Right atrium auricular region (tissue), 2 donors: ENCODE measurements at regions not wholly inside any gene's neighbourhood (a gene's known extent, or its start where the extent isn't known, plus 50 kb on each side); places are given as distances from the start of the nearest gene placed in this dataset.
"Not testable (repeated sequence)": the region's sequence is repeated elsewhere in the genome, so short reads cannot be mapped to it uniquely, and the experiment has no call there.

Source experiments
- DNase-seq: peaks from one replicate; pipeline ENCODE4 v3.0.0-alpha.2; 2019; ENCODE audit warnings: low spot score
- H3K27ac ChIP-seq, 2 donors: fragments of 200-600 bp; sonication (generic); 1 replicate in 1 of 2; 2 replicates in 1 of 2; pipeline ENCODE4 v1.5.1; 2016 to 2019
- H3K27me3 ChIP-seq, 2 donors: fragments of 200-600 bp; sonication (generic); one replicate each; pipeline versions ENCODE4 v1.5.1 to v1.6.0; 2017 to 2019
- H3K36me3 ChIP-seq: fragments of 200-600 bp; sonication (generic); one replicate; pipeline ENCODE4 v1.5.1; 2016
- H3K4me1 ChIP-seq, 2 donors: fragments of 200-600 bp; sonication (generic); one replicate each; pipeline versions ENCODE4 v1.5.1 to v1.6.0; 2017 to 2019
- H3K4me3 ChIP-seq, 2 donors: fragments of 200-600 bp; sonication (generic); 1 replicate in 1 of 2; 2 replicates in 1 of 2; pipeline ENCODE4 v1.5.1; 2017 to 2019; ENCODE audit warnings: mild to moderate bottlenecking in 1 of 2, moderate library complexity in 1 of 2
- H3K9me3 ChIP-seq, 2 donors: fragments of 200-600 bp; sonication (generic); one replicate each; pipeline ENCODE4 v1.5.1; 2019
- TF ChIP-seq, protein P1 (sequence below), 2 donors: fragments of 200-600 bp; sonication (generic); IDR thresholded peaks; one replicate each; pipeline ENCODE4 v1.5.1; 2019; ENCODE audit warnings: antibody characterized with exemption in 2 of 2

DNA sequence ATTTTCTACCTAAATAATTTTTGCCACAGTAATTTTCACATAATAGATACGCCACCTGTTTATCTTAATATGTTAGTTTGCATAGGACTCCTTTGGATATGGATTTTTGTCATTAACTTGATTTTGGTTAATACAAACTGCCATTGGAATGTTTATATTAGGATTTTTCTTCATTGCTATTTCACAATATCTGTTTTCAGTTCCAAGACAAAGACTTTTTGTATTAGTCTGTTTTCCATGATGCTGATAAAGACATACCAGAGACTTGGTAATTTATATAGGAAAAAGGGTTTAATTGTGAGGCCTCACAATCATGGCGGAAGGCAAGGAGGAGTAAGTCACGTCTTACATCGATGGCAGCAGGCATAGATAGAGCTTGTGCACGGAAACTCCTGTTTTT, 503.1 kb upstream of the TMEFF2 start:
- no peak for DNase-seq
- H3K4me1 ChIP-seq: no peaks in the 10 kb centered on the region
- TF ChIP-seq, protein P1, sequence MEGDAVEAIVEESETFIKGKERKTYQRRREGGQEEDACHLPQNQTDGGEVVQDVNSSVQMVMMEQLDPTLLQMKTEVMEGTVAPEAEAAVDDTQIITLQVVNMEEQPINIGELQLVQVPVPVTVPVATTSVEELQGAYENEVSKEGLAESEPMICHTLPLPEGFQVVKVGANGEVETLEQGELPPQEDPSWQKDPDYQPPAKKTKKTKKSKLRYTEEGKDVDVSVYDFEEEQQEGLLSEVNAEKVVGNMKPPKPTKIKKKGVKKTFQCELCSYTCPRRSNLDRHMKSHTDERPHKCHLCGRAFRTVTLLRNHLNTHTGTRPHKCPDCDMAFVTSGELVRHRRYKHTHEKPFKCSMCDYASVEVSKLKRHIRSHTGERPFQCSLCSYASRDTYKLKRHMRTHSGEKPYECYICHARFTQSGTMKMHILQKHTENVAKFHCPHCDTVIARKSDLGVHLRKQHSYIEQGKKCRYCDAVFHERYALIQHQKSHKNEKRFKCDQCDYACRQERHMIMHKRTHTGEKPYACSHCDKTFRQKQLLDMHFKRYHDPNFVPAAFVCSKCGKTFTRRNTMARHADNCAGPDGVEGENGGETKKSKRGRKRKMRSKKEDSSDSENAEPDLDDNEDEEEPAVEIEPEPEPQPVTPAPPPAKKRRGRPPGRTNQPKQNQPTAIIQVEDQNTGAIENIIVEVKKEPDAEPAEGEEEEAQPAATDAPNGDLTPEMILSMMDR (IDR thresholded peaks at IDR 0.05): no peak
- H3K27ac ChIP-seq: no peak overlapping the region
- H3K4me3 ChIP-seq: no peak overlapping the region
- H3K27me3 ChIP-seq: no peaks in the 10 kb centered on the region
- H3K36me3 ChIP-seq: no peaks in the 10 kb centered on the region
- no peaks in the 10 kb centered on the region for H3K9me3 ChIP-seq

DNA sequence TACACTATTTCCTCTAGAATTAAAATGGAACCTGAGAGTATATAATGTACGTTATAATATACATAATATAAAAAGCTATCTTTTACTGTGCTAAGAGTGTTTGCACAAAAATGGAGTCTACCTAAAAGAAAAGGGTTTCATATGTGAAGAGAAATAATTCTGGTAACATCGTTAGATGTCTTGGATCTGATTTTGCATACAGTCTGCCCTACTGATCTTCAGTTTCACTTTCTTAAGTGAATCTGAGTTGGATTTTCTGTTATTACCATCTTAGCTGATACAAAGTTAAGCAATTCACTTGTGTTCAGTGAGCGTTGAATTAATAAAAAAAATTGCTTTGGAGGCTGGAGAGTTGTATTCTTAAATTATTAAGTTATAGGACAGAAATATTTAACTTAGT, 502.1 kb upstream of the TMEFF2 start:
- TF ChIP-seq, protein P1 (IDR thresholded peaks at IDR 0.05): no peak
- DNase-seq: no peak
- Histone ChIP-seq H3K36me3 (no peaks in the 10 kb centered on the region), H3K27ac (no peak overlapping the region), H3K4me3 (no peak overlapping the region), H3K9me3 (no peaks in the 10 kb centered on the region), H3K27me3 (no peaks in the 10 kb centered on the region), H3K4me1 (no peaks in the 10 kb centered on the region)

DNA sequence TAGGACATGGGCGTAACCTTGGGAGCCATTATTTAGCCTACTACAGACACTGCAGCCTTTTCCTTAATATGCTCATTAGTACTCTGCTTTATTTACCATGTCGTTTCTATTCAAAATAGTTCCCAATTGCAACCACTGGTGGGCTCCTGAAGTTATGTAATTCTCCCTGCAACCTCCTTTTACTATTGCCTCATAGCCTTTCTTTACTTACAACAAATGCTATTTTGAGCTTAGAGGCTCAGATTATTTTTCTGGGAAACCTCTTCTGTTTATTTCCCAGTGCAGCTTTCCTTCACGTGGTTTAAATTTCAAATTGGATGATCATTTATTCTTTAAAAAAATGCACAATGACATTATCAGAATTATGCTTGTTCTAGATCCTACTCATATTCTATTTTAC, 492.3 kb upstream of the TMEFF2 start:
- H3K4me3 ChIP-seq: no peak overlapping the region
- TF ChIP-seq, protein P1 (IDR thresholded peaks at IDR 0.05): no peak
- H3K4me1 ChIP-seq: no peaks in the 10 kb centered on the region
- H3K27me3 ChIP-seq: no peaks in the 10 kb centered on the region
- no peak for DNase-seq
- H3K27ac ChIP-seq: no peak overlapping the region
- no peaks in the 10 kb centered on the region for H3K9me3 ChIP-seq
- no peaks in the 10 kb centered on the region for H3K36me3 ChIP-seq

DNA sequence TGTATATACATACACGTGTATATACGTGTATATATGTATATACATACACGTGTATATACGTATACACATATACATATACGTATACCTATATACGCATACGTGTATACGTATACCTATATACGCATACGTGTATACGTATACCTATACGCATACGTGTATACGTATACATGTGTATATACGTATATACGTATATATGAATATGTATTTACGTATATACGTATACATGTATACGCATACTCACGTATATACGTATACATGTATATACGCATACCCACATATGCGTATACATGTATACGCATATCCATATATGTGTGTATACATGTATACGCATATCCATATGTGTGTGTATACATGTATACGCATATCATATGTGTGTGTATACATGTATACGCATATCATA, 487.8 kb upstream of the TMEFF2 start:
- H3K27me3 ChIP-seq, H3K4me3 ChIP-seq, H3K9me3 ChIP-seq, H3K4me1 ChIP-seq, H3K36me3 ChIP-seq, DNase-seq, H3K27ac ChIP-seq: not testable (repeated sequence)

DNA sequence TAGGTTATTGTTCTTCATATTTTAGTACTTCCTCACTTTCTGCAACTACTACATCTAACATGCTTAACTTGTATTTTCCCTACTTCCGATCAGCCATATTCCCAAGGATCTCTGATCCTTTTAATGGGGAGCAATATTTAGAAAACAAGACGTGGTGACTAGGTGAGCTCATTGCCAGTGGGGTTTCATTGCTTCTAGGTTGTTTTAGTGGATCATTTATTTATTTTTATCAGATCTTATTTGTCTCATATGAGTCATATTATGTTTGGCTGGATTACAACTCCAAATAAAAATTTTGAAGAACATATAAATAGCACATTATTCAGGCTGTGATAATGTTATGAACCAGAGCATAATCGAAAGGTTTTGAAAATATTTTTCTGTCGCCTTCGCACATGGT, 480.9 kb upstream of the TMEFF2 start:
- TF ChIP-seq, protein P1 (IDR thresholded peaks at IDR 0.05): no peak
- Histone ChIP-seq H3K4me3 (no peak overlapping the region), H3K27ac (no peak overlapping the region)

DNA sequence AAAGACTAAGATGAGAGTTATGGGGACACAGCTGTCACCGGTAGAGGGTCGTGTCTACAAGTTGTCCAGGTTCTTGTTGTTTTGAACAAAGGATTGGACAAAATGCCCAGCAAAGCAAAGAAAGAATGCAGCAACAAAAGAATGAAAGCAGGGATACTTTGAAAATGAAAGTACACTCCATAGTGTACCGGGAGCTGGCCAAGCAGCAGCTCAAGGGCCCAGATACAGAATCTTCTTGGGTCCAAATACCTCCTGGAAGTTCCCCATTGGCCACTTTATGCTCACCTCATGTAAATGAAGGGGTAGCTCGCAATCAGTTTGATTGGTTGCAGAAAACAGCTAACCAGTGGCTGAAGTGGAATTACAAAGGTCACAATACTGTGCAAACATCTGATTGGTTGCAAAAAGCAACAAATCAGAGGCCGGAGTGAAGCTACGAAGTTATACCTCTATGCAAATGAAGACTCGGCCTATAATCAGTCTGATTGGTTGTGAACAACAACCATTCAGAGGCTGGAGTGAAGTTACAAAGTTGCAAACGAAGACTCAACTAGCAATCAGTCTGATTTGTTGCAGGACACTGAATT, 474.9 kb upstream of the TMEFF2 start:
- Histone ChIP-seq H3K4me1 (no peaks in the 10 kb centered on the region), H3K27ac (no peak overlapping the region)
- TF ChIP-seq, protein P1 (IDR thresholded peaks at IDR 0.05): no peak

More for the DNA sequence above, 480.9 kb upstream of the TMEFF2 start:
- H3K9me3 ChIP-seq: no peaks in the 10 kb centered on the region
- no peak for DNase-seq
- no peaks in the 10 kb centered on the region for H3K4me1 ChIP-seq
- H3K27me3 ChIP-seq: no peaks in the 10 kb centered on the region
- H3K36me3 ChIP-seq: no peaks in the 10 kb centered on the region

DNA sequence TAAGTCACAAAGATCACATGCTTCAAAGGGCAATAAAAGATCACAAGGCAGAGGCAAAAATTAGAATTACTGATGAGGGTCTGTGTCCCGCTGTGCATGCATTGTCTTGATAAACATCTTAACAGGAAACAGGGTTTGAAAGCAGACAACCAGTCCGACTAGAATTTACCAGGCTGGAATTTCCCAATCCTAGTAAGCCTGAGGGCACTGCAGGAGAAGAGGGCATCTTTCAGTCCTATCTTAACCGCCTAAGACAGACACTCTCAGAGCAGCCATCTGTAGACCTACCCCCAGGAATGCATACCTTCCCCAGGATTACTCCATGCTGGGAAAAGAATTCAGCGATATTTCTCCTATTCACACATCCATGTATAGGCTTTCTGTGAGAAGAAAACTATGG, 465.8 kb upstream of the TMEFF2 start:
- not testable (repeated sequence) for H3K4me1 ChIP-seq, H3K36me3 ChIP-seq, DNase-seq, H3K4me3 ChIP-seq, H3K27ac ChIP-seq, H3K27me3 ChIP-seq, H3K9me3 ChIP-seq

More for the DNA sequence above, 474.9 kb upstream of the TMEFF2 start:
- Histone ChIP-seq H3K4me3 (no peak overlapping the region), H3K36me3 (no peaks in the 10 kb centered on the region), H3K27me3 (no peaks in the 10 kb centered on the region), H3K9me3 (no peaks in the 10 kb centered on the region)
- DNase-seq: no peak
